Calu3 (cell line): ENCODE measurements at regions not wholly inside any gene's neighbourhood (a gene's known extent, or its start where the extent isn't known, plus 50 kb on each side); places are given as distances from the start of the nearest gene placed in this dataset.

Source experiments
- BruUV-seq: library from RNA; stranded (reverse); fragments of 400-500 nt; replicated peaks from 2 replicates; lab custom pipeline; 2021; lab: Mats Ljungman, UMichigan
- CTCF ChIA-PET: fragments of 300-600 bp; sonication (Branson Sonifier 250); formaldehyde crosslinking; loops from one replicate; lab custom pipeline; 2022; ENCODE audit warnings: antibody characterized with exemption; lab: Charles Lee
- DNase-seq: peaks from one replicate; pipeline ENCODE4 v3.0.0; 2022
- H3K27ac Mint-ChIP-seq: one replicate; pipeline ENCODE4 v1.8.0; 2022; ENCODE audit warnings: mixed read lengths; ENCODE audit not compliant: unreplicated experiment
- H3K27me3 Mint-ChIP-seq: one replicate; pipeline ENCODE4 v1.8.0; 2022; ENCODE audit warnings: mixed read lengths; ENCODE audit not compliant: unreplicated experiment
- H3K36me3 Mint-ChIP-seq: one replicate; pipeline ENCODE4 v1.8.0; 2022; ENCODE audit warnings: mild to moderate bottlenecking, moderate library complexity, mixed read lengths; ENCODE audit not compliant: insufficient read depth, unreplicated experiment
- H3K4me1 Mint-ChIP-seq: one replicate; pipeline ENCODE4 v1.8.0; 2022; ENCODE audit warnings: mild to moderate bottlenecking, low read depth, mixed read lengths; ENCODE audit not compliant: unreplicated experiment
- H3K4me3 Mint-ChIP-seq: one replicate; pipeline ENCODE4 v1.8.0; 2022; ENCODE audit warnings: mild to moderate bottlenecking, low read depth, moderate library complexity, mixed read lengths; ENCODE audit not compliant: unreplicated experiment
- H3K9me3 Mint-ChIP-seq: one replicate; pipeline ENCODE4 v1.8.0; 2022; ENCODE audit warnings: low read depth, mixed read lengths; ENCODE audit not compliant: unreplicated experiment
- intact Hi-C: fragments of 100-400 bp; cut with micrococcal nuclease; formaldehyde crosslinking; loops from one replicate; pipeline ENCODE4 v1.10.0; 2022; ENCODE audit not compliant: unreplicated experiment
- TF ChIP-seq, protein P1 (sequence below): fragments of 200-600 bp; IDR thresholded peaks from one replicate; pipeline ENCODE4 v1.8.0; 2022; ENCODE audit warnings: antibody characterized with exemption; ENCODE audit not compliant: unreplicated experiment

DNA sequence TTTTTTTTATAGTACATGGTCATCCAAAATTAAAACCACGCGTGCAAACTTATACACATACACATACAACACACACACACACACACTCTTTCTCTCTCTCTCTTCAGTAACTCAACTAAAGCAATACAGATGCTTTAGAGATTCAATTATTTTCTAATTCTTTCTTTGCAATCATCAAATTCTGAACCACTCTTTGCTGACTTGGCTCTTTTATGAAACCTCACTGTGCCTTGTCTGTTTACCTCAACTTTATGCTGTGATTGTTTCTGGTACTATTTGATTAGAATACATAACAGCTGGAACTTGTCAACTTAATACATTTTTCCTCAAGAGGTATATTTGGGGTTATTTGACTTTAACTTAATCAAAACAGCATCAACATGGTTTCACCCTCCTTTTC lies 1309.7 kb downstream of the ROBO2 start:
- no peak overlapping the region for H3K27ac Mint-ChIP-seq

DNA sequence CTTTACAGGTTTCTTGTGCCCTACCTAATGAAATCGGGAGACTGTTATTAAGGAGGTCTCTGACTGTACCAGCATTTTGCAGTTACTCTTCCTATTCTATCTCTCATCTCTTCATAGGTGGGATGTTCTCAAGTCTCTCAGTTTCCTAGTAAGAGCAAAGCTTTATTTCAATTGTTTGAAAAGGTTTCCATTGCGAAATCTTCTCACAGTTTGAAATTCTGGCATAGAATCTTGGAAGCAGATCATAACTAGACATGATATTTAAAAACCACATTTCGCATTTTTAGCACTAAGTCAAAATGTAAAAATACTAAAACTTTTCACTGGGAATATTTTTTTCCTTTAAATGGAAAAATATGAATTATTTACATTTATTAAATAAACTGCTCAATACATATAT lies 1311.4 kb downstream of the ROBO2 start:
- Mint-ChIP-seq H3K9me3 (peaks cover 4% of the 10 kb centered on the region), H3K36me3 (no peaks in the 10 kb centered on the region), H3K27ac (no peak overlapping the region), H3K27me3 (no peaks in the 10 kb centered on the region), H3K4me1 (peaks cover 6% of the 10 kb centered on the region), H3K4me3 (no peak overlapping the region)
- no peak for DNase-seq
- no TSS peak for BruUV-seq
- TF ChIP-seq, protein P1, sequence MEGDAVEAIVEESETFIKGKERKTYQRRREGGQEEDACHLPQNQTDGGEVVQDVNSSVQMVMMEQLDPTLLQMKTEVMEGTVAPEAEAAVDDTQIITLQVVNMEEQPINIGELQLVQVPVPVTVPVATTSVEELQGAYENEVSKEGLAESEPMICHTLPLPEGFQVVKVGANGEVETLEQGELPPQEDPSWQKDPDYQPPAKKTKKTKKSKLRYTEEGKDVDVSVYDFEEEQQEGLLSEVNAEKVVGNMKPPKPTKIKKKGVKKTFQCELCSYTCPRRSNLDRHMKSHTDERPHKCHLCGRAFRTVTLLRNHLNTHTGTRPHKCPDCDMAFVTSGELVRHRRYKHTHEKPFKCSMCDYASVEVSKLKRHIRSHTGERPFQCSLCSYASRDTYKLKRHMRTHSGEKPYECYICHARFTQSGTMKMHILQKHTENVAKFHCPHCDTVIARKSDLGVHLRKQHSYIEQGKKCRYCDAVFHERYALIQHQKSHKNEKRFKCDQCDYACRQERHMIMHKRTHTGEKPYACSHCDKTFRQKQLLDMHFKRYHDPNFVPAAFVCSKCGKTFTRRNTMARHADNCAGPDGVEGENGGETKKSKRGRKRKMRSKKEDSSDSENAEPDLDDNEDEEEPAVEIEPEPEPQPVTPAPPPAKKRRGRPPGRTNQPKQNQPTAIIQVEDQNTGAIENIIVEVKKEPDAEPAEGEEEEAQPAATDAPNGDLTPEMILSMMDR = no peak
- CTCF ChIA-PET = no interaction called here
- intact Hi-C loops = no loop called here

More for the DNA sequence above, 1309.7 kb downstream of the ROBO2 start:
- DNase-seq = no peak
- CTCF ChIA-PET = no interaction called here
- BruUV-seq = no TSS peak
- peaks cover 4% of the 10 kb centered on the region for H3K9me3 Mint-ChIP-seq
- no peak overlapping the region for H3K4me3 Mint-ChIP-seq
- TF ChIP-seq, protein P1 = no peak
- intact Hi-C loops = no loop called here
- H3K4me1 Mint-ChIP-seq = peaks cover 10% of the 10 kb centered on the region
- no peaks in the 10 kb centered on the region for H3K36me3 Mint-ChIP-seq
- no peaks in the 10 kb centered on the region for H3K27me3 Mint-ChIP-seq

DNA sequence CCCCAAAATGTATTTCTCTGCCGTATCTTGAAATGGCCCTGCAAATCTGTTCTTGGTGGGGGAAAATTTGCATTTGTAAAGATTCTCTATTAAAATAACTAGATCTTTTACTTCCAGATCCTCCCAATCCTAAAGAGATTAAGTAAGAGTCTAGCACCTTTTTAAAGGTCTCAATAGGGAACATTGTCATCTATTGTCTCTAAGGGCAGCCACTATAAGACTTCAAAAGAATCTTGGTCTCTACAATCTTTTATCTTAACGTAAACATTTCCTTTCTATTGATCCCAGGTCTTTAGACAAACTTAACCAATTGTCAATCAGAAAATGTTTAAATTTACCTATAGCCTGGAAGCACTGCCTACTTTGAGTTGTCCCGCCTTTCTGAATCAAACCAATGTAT lies 1313.3 kb downstream of the ROBO2 start:
- Mint-ChIP-seq H3K4me1 (peaks cover 6% of the 10 kb centered on the region), H3K4me3 (no peak overlapping the region), H3K9me3 (peaks cover 4% of the 10 kb centered on the region), H3K36me3 (no peaks in the 10 kb centered on the region), H3K27me3 (no peaks in the 10 kb centered on the region), H3K27ac (no peak overlapping the region)
- CTCF ChIA-PET = no interaction called here
- TF ChIP-seq, protein P1 = no peak
- DNase-seq = no peak
- no TSS peak for BruUV-seq
- intact Hi-C loops = no loop called here

DNA sequence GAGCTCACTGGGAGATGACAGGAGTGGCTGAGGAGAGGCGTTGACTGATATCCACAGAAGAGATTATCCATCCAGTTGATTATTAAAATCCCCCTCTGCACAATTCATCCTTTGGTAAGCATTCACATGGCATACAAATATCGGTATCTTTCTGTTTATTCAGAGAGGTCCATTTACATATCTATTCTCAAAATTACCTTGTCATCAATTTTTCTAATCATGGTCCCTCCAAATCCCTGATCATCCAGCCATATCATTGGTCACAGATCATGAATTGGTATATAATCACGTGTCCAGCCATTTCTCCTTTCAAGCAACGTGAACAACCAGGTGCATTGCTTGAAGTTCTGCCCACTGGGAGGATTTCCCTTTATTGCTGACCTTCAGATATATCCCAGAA lies 1321.0 kb downstream of the ROBO2 start:
- CTCF ChIA-PET = no interaction called here
- no peaks in the 10 kb centered on the region for H3K27me3 Mint-ChIP-seq
- TF ChIP-seq, protein P1 = no peak

More for the DNA sequence above, 1321.0 kb downstream of the ROBO2 start:
- intact Hi-C loops = no loop called here
- no peak overlapping the region for H3K4me3 Mint-ChIP-seq
- no peak overlapping the region for H3K27ac Mint-ChIP-seq
- no peaks in the 10 kb centered on the region for H3K4me1 Mint-ChIP-seq
- no peaks in the 10 kb centered on the region for H3K36me3 Mint-ChIP-seq
- DNase-seq = no peak
- no peaks in the 10 kb centered on the region for H3K9me3 Mint-ChIP-seq
- no TSS peak for BruUV-seq
